ENCODE measurements at regions not wholly inside any gene's neighbourhood (a gene's known extent, or its start where the extent isn't known, plus 50 kb on each side); places are given as distances from the start of the nearest gene placed in this dataset.

- no peak for DNase-seq
Observed at GRCh38 chr13:73419186-73419585, 360.4 kb downstream of the KLF5 start.

DNA sequence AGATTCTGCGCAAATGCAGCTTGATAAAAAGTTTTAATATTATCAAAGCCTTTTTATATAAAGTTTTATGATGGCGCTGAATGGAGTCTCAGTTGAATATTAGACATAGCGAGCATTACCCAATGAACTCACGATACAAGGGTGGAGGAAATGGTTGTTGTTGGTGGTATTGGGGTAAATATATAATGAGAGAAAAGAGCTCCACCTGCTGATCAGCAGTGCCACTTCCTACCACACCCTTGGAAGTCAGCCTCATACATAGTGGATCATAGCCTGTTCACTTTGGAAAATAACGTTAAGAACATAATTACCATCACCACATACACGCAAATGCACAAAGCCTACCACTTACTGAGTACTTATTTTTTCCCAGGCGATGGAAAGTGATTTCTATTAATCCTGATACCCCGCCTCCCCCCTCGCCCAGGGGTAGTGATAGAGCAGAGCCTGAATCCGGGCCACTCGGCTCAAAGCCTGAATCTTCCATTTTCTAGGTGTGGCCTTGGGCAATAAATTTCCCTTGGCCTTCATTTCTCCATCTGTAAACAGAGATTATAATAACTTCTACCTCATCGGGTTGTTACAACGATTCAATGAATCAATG, 358.3 kb downstream of the KLF5 start:
- no peak for DNase-seq

- no peak for DNase-seq
Observed at GRCh38 chr13:73416093-73416492, 357.3 kb downstream of the KLF5 start.

DNA sequence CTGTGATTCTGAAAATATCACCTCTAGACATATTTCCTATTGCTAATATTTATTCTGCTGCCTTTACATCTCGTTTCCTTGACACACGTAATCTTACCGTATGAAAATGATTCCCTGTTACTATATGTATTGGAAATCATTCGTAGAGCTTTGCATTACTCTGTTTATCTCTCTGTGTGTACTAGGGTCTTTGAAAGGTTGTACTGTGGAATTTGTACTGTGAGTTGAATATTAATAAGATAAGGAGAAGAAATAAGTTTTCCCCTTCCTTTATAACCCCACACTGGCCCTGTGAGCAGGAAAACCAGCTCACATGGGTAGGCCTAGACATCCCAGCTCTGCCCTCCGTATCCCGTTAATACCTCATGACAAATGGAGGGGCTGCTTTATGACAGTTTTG, 354.9 kb downstream of the KLF5 start:
- no peak for DNase-seq

DNA sequence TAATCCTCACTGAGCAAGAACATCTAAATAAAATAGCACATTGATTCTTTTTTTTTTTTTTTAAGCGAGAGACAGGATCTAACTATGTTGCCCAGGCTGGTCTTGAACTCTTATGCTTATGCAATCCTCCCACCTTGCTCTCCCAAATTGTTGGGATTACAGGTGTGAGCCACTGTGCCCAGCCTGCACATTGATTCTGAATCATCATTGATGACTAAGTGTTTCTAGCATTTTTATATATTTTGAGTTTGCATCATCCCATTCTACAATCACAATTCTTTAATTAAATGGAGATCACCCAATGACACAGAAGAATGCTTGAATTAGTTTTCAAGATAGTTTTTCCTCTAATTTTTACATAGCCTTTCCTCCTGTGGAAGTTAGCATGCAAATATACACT, 354.1 kb downstream of the KLF5 start:
- no peak for DNase-seq

DNA sequence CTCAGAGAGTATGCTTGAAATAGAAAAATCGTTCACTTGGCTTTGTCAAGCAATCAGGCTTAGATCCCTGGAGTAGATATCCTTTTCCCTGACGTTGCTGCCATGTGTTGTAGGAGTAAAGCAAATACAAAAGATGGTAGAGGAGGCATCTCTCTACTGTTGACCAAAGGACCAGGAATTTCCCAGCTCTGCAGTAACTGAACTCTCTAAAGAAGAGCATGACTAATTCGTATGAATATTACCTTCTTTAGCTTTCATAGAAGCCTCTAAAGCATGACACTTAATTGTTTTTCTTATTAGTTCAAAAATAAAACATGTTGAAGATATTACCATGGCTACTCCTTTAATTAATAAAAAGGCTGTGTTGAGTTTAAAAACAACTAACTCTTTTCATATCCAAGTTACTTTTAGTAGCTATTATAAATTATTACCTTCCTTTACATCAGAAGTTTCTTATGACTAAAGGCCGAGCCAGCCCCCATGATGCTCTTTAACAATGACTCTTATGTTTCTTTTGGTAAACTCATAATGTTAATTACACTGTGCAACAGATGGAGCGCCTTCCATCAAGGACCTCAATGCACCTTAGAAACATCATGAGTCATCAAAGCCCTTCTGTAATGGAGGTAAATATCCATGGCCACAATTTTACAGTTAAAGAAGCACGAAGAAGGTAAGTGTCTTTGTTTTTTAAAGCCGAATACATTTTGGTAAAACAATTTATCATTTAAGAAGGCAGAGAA, 352.4 kb downstream of the KLF5 start:
- no peak for DNase-seq

DNA sequence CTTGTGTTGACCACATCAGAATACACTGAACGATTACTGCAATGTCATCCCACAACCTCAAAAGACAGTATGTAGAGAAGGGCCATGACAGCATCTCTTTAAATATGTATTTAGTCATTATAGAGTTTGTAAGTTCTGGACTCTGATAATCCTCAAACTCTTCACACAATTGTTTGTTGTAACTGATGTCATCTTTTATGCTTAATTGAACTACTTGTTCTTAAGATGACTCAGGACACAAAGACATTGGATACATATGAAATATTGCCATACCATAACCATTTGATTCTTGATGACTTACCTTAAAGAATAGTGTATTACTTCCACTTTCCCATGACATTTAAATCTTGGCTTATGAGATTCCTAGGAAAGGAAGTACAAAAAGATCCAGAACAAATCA, 347.6 kb downstream of the KLF5 start:
- no peak for DNase-seq

- DNase-seq: no peak
Observed at GRCh38 chr13:73404581-73404980, 345.8 kb downstream of the KLF5 start.

- no peak for DNase-seq
Observed at GRCh38 chr13:73403355-73404120, 344.7 kb downstream of the KLF5 start.

- DNase-seq: no peak
Observed at GRCh38 chr13:73401769-73402168, 343.0 kb downstream of the KLF5 start.

- no peak for DNase-seq
Observed at GRCh38 chr13:73399347-73400216, 340.8 kb downstream of the KLF5 start.

DNA sequence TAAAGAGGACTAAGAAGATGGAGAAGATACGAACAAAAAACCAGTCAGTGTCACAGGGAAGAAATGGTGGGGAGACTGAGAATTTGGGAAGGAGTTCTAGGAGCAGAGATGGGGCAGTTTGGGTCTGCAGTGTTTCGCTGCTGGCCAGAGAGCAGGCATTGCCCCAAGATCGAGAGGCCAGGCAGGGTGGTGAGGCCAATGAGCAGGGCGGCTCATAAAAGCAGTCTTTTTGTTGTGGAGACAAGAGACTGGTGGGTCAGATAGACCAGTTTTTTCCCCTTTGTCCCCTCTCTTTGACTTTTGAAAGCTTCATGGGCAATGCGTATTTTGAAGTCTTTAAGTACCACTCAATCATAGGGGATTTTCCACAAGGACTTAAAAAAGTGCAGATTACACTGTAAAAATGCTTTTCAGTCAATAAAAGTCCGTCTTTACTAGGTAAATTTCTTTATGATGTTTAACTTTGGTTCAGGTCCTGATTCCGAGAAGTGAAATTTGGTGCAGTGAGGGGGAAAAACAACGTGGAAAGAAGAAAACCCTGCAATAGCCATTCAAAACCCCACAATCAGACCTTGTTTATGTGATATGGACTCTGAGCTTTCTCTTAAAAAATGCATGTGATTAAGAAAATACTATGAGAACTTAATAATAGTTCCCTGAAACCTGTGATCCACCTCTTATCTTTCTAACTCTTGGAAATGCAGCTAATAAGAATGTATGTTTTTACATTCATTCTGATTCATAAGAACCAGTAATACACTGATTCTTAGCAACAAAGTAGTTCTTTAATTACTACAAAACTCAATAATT, 338.9 kb downstream of the KLF5 start:
- DNase-seq: no peak

DNA sequence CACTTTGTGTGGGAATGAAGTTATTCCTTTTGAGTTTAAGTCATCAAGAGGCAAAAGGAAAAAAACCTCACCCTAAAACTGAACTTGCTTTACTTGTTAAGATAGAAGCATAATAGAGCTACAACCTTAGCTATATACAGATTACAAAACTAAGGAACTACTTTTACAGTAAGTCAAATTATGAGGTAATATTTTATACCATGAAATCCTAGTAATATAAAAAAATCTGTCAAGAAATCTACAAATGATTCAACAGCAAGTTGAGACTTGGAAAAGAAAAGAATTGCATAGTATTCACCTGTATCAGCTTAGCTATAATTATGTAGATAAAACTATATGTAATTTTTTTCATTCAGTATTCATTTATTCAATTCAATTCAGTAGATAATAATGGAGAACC, 335.3 kb downstream of the KLF5 start:
- no peak for DNase-seq

DNA sequence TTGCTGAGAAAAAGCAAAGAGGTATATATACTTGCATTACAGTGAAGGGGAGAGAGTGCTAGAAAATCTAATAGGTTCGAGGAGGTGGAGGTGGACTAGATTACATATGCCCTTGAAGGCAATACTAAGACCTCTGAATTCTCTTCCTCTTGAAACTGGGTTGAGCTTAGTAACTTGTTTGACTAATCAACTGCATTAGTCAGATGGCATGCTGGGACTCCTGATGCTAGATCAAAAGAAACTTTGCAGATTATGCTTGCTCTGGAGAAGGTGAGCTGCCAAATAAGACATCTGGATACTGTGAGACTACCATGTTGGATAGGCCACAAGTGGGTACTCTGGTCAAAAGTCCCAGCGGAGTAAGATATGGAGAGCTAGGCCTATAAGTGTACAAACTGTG, 331.3 kb downstream of the KLF5 start:
- no peak for DNase-seq

GRCh38 chr13:73388586-73388985, 329.8 kb downstream of the KLF5 start:
- DNase-seq: no peak

DNA sequence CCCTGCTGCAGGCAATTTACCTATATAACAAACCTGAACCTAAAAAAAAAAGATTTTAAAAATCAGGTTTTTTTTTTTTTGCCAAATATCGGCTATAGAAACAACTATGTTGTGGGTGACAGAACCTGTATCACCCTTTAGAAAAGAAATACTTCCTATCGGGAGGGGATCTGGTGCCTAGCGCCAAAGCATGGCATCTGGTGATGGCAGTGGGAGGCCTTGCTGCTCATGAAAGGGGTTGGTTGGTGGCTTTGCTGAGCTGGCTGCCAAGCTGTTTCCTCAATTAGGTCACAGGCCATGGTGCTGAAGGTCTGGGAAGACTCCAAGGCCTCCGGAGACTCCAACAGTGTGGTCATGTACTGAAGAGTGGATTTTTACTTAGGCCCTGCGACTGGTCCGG, 328.5 kb downstream of the KLF5 start:
- DNase-seq: no peak

DNA sequence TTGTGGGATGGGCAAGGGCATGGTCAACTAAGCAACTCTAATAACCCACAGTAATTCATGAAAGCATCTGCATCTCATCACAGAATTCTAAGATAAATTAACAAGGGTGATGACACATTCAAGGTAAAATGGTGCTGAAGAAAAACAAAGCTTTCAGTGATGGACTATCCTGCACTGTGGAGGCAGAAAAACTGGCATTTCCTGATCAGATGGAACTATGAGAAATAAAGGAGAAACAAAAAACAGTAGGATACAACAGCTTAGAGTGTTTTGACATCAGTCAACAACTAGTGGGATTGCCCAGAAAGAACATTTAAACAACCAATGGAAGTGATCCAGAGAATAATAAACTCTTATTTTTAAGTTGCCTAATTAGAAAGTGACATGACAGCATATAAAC, 327.0 kb downstream of the KLF5 start:
- no peak for DNase-seq

DNA sequence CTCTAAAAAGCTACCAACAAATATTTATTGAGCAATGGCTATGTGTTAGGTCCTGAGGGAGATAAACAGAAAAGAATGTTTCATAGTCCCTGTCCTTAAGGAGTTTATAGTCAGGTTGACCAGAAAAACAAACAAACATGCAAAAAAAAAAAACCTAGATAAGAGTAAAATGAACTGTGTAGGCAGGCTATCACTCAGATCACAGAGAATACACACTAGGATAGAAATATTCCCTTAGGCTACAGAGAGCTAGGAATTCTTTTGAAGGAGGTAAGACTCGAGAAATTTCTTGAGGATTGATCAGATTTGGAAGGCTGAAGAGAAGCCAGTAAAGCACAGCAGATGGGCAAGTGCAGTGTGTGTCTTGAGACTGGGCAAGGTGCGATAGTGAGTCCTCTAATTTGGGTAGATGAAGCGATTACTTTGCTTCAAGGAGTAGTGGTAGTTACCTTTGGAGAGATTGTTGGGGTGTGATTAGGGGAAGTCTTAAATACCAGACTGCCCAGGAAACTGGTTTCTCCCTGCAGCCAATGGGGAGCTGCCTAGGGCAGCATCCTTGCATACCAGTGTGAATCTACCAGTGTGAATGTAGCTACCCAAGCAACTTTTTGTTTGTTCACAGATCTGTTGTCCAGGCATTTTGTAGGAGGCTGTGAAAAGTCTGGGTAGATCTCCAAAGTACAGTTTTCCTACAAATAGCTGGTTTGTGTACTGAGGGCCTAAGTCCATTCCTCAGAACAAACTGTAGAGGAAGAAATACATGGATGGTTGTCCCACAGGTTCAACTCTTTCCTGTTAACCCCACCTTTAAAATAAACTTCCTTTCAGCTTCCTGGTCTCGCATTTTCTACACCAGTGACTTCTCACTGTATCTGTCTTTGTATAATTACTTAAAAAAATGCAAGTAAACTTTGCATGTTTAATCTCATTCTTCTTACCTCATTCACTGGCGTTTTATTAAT, 314.1 kb downstream of the KLF5 start:
- no peak for DNase-seq

DNA sequence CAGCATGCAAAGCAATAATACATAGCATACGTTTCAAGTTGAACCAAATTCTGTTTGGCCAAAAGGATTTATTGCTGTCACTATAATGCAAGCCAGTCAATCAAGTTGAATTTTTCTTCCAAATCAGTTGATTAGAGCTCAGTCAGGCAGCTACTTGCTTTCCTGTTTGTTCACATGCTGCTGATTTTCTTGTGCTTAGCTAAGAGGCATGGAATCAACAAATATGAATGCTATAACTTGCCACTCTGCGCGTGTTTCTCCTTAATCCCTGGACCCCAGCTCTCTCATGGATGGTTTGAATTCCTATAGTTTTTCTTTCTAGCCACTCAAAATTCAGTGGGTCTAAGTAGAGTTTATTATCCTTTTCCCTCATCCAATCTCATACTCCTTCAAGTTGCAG, 311.3 kb downstream of the KLF5 start:
- no peak for DNase-seq

DNA sequence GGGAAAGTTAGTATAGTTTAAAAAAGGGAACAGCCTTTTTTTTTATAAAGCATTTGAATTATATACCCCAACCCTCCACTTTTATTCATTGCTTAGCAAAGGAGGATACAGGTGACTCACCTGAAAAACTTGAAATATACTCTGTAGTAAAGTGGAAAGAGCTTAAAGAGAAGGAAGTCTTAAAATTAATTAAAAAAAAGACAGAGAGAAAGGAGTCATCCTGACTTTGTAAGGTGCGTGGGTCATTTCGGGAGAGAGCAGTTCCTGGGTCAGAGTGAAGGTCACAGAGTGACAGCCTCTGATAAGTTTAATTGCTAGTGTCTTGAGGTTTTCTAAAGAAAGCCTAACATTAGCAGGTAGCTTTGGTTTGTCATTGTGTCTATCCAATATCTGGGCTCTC, 310.3 kb downstream of the KLF5 start:
- no peak for DNase-seq

DNA sequence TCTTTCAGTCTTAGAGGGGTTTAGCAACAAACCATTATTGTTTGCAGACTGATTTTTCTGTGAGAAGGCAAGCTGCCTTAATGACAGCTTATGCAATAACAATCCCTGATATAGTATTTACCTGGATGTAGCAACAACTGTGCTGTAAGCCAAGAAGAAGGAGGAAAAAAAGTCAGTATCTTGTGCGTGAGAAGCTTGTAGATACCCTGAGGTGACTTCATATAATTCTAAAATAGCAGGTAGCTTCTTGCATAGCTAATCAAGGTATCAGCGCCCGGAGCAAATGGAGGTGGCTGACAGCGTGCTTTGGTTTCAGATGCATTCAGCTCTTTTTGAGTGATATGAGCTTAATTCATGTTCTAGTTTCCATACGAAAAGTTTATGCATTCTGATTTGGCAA, 309.8 kb downstream of the KLF5 start:
- DNase-seq: no peak
